C4-2B (cell line): ENCODE measurements at regions not wholly inside any gene's neighbourhood (a gene's known extent, or its start where the extent isn't known, plus 50 kb on each side); places are given as distances from the start of the nearest gene placed in this dataset.

Source experiments
- H3K27ac ChIP-seq: fragments of 450-650 bp; 2 replicates; pipeline ENCODE4 v1.5.1; 2017
- ZFX ChIP-seq: fragments of 450-650 bp; IDR thresholded peaks from 2 replicates; pipeline ENCODE4 v1.6.1; 2017
- TF ChIP-seq, protein P1 (sequence below): fragments of 450-650 bp; conservative IDR thresholded peaks from 2 replicates; pipeline ENCODE4 v1.5.1; 2017; ENCODE audit warnings: mild to moderate bottlenecking

DNA sequence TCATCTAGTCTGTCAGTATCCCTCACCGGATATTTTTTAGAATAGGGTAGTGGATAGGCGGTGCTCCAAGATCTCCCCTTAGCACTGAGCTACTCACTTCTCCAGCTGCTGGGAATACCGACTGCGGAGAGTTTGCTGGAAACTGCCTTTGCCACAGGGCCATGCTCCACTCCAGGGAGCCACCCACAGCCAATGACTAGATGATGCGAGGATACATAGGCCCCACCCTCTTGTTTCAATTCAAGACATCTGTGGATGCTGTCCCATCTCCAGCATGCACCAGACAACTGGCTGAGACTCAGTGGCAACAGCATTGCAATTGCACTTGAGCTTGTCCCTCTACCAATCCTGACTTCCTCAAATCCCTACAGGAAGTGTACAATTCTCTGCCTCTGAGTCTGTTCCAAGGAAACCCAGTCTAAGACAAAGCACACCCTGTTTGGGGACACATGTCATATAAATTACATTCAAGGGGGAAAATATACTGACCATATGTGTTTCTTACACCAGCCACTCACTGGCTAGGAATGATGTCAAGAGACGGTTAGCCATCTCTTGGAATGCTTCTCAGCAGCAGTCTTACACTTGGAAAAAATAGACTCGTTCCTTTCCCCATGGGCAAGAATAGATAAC, 312.6 kb upstream of the KIF2A start:
- no peak overlapping the region for H3K27ac ChIP-seq
- TF ChIP-seq, protein P1, sequence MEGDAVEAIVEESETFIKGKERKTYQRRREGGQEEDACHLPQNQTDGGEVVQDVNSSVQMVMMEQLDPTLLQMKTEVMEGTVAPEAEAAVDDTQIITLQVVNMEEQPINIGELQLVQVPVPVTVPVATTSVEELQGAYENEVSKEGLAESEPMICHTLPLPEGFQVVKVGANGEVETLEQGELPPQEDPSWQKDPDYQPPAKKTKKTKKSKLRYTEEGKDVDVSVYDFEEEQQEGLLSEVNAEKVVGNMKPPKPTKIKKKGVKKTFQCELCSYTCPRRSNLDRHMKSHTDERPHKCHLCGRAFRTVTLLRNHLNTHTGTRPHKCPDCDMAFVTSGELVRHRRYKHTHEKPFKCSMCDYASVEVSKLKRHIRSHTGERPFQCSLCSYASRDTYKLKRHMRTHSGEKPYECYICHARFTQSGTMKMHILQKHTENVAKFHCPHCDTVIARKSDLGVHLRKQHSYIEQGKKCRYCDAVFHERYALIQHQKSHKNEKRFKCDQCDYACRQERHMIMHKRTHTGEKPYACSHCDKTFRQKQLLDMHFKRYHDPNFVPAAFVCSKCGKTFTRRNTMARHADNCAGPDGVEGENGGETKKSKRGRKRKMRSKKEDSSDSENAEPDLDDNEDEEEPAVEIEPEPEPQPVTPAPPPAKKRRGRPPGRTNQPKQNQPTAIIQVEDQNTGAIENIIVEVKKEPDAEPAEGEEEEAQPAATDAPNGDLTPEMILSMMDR, result no peak
- TF ChIP-seq ZFX, result no peak

DNA sequence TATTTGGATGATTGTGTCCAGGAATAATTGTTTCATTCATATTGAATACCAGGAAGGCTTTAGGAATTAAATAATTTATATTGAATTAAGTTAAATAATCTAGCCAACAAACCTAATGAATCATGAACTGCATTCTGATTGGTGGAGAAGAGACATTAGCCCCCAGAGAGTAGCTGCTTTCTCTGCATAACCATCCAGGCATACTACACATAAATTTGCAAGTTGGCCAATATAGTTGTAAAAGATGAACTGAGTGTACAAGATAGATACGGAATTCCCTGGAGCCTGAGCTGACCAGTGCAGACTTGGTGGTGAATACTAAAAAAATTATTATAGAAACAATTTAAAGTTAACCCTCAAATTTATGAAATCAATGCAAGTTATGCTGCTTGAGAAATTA, 311.8 kb upstream of the KIF2A start:
- TF ChIP-seq, protein P1, result no peak
- TF ChIP-seq ZFX, result no peak
- no peak overlapping the region for H3K27ac ChIP-seq

GRCh38 chr5:61995486-61995885, 310.5 kb upstream of the KIF2A start:
- TF ChIP-seq, protein P1, result no peak
- no peak for TF ChIP-seq ZFX

DNA sequence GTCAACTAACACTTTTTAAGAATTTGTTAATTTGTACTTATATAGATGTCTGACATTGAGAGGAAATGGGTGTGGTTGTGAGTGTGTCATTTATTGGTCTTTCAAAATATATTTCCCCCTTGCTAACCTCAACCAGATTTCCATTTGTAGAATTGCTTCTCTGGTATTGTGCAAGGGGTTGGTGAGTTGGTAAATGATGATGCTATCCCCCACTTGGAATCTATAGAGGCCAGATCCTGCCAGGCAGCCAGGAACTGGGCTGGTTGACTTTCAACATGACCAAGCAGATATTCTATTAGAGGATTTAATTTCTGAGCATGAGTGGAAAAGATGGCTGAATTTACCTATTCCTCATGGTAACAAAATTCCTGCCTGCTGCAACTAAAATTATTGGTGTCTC, 306.6 kb upstream of the KIF2A start:
- TF ChIP-seq, protein P1, result no peak
- TF ChIP-seq ZFX, result no peak
- peak overlapping the region; percentile 50; the same call in 1 of the 2 replicates for H3K27ac ChIP-seq

More at GRCh38 chr5:61995486-61995885, 310.5 kb upstream of the KIF2A start:
- H3K27ac ChIP-seq, result no peak overlapping the region

DNA sequence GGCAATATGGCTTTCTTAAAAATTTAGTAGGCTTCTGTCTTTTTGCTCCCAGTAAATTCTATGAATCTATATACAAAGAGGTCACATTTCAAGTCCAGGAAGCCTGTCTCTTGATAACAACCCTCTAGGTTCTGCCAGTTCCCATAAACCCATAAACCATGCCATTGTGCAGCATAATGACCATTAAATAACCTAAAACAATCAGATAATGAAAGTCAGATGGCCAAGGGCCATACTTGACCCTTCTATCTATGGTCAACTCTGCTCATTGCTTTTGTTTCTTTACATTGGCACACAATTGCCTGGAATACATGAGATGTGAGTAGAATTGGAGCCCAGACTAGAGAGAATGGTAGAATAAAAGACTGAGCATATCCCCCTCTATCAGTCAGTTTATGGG, 305.4 kb upstream of the KIF2A start:
- TF ChIP-seq ZFX, result no peak
- TF ChIP-seq, protein P1, result no peak
- H3K27ac ChIP-seq, result no peak overlapping the region

GRCh38 chr5:62001640-62002039, 304.4 kb upstream of the KIF2A start:
- TF ChIP-seq ZFX, result no peak
- TF ChIP-seq, protein P1, result no peak
- H3K27ac ChIP-seq, result no peak overlapping the region

- TF ChIP-seq, protein P1, result no peak
- no peak for TF ChIP-seq ZFX
Measured at GRCh38 chr5:62002436-62002835, 303.6 kb upstream of the KIF2A start.

More at GRCh38 chr5:62002436-62002835, 303.6 kb upstream of the KIF2A start:
- no peak overlapping the region for H3K27ac ChIP-seq
